Gastrocnemius medialis (tissue), 4 donors: ENCODE measurements at regions not wholly inside any gene's neighbourhood (a gene's known extent, or its start where the extent isn't known, plus 50 kb on each side); places are given as distances from the start of the nearest gene placed in this dataset.

Source experiments
- POLR2A ChIP-seq, 2 donors: fragments of 450-650 bp; IDR thresholded peaks; one replicate each; pipeline ENCODE4 v1.6.1; 2017; ENCODE audit warnings: antibody characterized with exemption in 2 of 2, mild to moderate bottlenecking in 2 of 2, moderate library complexity in 2 of 2
- TF ChIP-seq, protein P1 (sequence below), 5 experiments: fragments of 450-650 bp in 3 of 5; fragments of 200-600 bp in 2 of 5; sonication (generic) in 2 of 5; IDR thresholded peaks in 4 of 5; conservative IDR thresholded peaks in 1 of 5; 1 replicate in 4 of 5; 2 replicates in 1 of 5; pipeline ENCODE4 v1.5.1; 2016 to 2019; ENCODE audit warnings: antibody characterized with exemption in 5 of 5, mild to moderate bottlenecking in 3 of 5, moderate library complexity in 3 of 5

- TF ChIP-seq, protein P1, sequence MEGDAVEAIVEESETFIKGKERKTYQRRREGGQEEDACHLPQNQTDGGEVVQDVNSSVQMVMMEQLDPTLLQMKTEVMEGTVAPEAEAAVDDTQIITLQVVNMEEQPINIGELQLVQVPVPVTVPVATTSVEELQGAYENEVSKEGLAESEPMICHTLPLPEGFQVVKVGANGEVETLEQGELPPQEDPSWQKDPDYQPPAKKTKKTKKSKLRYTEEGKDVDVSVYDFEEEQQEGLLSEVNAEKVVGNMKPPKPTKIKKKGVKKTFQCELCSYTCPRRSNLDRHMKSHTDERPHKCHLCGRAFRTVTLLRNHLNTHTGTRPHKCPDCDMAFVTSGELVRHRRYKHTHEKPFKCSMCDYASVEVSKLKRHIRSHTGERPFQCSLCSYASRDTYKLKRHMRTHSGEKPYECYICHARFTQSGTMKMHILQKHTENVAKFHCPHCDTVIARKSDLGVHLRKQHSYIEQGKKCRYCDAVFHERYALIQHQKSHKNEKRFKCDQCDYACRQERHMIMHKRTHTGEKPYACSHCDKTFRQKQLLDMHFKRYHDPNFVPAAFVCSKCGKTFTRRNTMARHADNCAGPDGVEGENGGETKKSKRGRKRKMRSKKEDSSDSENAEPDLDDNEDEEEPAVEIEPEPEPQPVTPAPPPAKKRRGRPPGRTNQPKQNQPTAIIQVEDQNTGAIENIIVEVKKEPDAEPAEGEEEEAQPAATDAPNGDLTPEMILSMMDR (IDR thresholded peaks at IDR 0.05 in 4 of 5, conservative IDR thresholded peaks at IDR 0.05 in 1 of 5), result no peak
- TF ChIP-seq POLR2A (IDR thresholded peaks at IDR 0.05), result no peak
Measured at GRCh38 chr6:26226579-26226967, 138.4 kb upstream of the BTN3A2 start.
